ENCODE measurements at regions not wholly inside any gene's neighbourhood (a gene's known extent, or its start where the extent isn't known, plus 50 kb on each side); places are given as distances from the start of the nearest gene placed in this dataset.
"Not testable (repeated sequence)": the region's sequence is repeated elsewhere in the genome, so short reads cannot be mapped to it uniquely, and the experiment has no call there.

- H3K9me3 ChIP-seq (ENCODE audit: control insufficient read depth, insufficient read depth, low read depth, low read length); POLR2A ChIA-PET; CTCF ChIA-PET; H3K36me3 ChIP-seq (ENCODE audit: control insufficient read depth in 2 of 2, insufficient read depth in 1 of 2, low read length in 2 of 2); H3K27ac ChIP-seq (ENCODE audit: extremely low read depth, low read depth, low read length); H3K4me1 ChIP-seq (ENCODE audit: control insufficient read depth, insufficient read depth, low read length); H3K4me3 ChIP-seq (ENCODE audit: low read depth, low read length): not testable (repeated sequence)
- peak; percentile 23; the same call in 1 of the 2 replicates for TF ChIP-seq ZNF654 (tag by site-specific recombination; IDR thresholded peaks at IDR 0.05; ENCODE audit: low read depth)
Observed at GRCh38 chr9:26613851-26614350, 278.7 kb downstream of the CAAP1 start.

DNA sequence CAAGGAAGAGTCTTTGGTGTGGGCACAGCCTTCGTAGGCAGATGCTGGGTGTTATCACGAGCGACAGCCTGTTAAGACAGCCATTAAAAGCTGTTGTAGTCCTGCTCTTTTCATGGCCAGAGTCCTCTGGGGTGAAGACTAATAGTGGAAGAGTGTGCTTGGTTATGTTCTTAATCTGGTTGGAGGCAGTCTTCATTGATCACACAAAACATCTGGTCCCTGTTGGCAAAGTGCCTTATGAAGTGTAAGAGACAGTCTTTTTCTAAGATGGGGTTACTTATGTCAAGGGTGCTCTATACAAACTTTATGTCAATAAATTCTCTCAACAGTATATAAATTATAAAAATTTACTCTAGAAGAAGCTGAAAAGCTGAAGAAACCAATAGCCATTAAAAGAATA lies 280.4 kb downstream of the CAAP1 start:
- Histone ChIP-seq H3K27ac (ENCODE audit: extremely low read depth, low read depth, low read length) (no peak overlapping the region), H3K4me1 (ENCODE audit: control insufficient read depth, insufficient read depth, low read length) (no peaks in the 10 kb centered on the region), H3K4me3 (ENCODE audit: low read depth, low read length) (no peak overlapping the region), H3K9me3 (ENCODE audit: control insufficient read depth, insufficient read depth, low read depth, low read length) (no peaks in the 10 kb centered on the region), H3K36me3 (ENCODE audit: control insufficient read depth in 2 of 2, insufficient read depth in 1 of 2, low read length in 2 of 2) (no peaks in the 10 kb centered on the region)
- POLR2A ChIA-PET = no interaction called here
- TF ChIP-seq ZNF792 (tag by site-specific recombination; IDR thresholded peaks at IDR 0.05) = no peak
- TF ChIP-seq, protein P1, sequence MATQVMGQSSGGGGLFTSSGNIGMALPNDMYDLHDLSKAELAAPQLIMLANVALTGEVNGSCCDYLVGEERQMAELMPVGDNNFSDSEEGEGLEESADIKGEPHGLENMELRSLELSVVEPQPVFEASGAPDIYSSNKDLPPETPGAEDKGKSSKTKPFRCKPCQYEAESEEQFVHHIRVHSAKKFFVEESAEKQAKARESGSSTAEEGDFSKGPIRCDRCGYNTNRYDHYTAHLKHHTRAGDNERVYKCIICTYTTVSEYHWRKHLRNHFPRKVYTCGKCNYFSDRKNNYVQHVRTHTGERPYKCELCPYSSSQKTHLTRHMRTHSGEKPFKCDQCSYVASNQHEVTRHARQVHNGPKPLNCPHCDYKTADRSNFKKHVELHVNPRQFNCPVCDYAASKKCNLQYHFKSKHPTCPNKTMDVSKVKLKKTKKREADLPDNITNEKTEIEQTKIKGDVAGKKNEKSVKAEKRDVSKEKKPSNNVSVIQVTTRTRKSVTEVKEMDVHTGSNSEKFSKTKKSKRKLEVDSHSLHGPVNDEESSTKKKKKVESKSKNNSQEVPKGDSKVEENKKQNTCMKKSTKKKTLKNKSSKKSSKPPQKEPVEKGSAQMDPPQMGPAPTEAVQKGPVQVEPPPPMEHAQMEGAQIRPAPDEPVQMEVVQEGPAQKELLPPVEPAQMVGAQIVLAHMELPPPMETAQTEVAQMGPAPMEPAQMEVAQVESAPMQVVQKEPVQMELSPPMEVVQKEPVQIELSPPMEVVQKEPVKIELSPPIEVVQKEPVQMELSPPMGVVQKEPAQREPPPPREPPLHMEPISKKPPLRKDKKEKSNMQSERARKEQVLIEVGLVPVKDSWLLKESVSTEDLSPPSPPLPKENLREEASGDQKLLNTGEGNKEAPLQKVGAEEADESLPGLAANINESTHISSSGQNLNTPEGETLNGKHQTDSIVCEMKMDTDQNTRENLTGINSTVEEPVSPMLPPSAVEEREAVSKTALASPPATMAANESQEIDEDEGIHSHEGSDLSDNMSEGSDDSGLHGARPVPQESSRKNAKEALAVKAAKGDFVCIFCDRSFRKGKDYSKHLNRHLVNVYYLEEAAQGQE (tag by site-specific recombination; IDR thresholded peaks at IDR 0.05) = no peak
- TF ChIP-seq, protein P2, sequence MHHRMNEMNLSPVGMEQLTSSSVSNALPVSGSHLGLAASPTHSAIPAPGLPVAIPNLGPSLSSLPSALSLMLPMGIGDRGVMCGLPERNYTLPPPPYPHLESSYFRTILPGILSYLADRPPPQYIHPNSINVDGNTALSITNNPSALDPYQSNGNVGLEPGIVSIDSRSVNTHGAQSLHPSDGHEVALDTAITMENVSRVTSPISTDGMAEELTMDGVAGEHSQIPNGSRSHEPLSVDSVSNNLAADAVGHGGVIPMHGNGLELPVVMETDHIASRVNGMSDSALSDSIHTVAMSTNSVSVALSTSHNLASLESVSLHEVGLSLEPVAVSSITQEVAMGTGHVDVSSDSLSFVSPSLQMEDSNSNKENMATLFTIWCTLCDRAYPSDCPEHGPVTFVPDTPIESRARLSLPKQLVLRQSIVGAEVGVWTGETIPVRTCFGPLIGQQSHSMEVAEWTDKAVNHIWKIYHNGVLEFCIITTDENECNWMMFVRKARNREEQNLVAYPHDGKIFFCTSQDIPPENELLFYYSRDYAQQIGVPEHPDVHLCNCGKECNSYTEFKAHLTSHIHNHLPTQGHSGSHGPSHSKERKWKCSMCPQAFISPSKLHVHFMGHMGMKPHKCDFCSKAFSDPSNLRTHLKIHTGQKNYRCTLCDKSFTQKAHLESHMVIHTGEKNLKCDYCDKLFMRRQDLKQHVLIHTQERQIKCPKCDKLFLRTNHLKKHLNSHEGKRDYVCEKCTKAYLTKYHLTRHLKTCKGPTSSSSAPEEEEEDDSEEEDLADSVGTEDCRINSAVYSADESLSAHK (tag by site-specific recombination; IDR thresholded peaks at IDR 0.05) = no peak
- CTCF ChIA-PET = no interaction called here

DNA sequence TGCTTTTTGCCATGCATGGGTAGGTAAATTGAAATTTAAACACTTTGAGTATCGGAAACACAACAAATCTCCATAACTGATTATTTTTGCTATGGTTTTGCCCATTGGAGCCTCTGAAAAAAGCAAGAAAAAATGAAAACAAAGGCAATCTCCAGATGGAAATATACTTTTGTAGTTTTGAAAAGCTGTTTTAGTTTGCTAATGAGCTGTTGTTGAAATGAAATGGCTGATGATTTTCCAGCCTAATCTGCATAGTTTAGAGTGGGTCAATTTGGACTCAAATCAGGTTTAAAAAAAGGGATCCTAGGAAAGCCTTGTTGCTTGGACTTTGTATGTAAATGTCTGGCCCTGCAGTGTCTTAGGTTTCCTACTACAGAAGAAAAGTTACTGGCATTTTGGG lies 285.8 kb downstream of the CAAP1 start:
- POLR2A ChIA-PET = no interaction called here
- H3K4me3 ChIP-seq (ENCODE audit: low read depth, low read length) = no peak overlapping the region
- no peak overlapping the region for H3K27ac ChIP-seq (ENCODE audit: extremely low read depth, low read depth, low read length)
- TF ChIP-seq KLF8 (tag by site-specific recombination; IDR thresholded peaks at IDR 0.05) (no peak), ZNF76 (tag by site-specific recombination; IDR thresholded peaks at IDR 0.05; ENCODE audit: borderline replicate concordance, low read depth) (no peak), ZNF473 (tag by site-specific recombination; IDR thresholded peaks at IDR 0.05) (no peak), ZNF624 (tag by site-specific recombination; IDR thresholded peaks at IDR 0.05) (no peak), ZNF416 (tag by site-specific recombination; IDR thresholded peaks at IDR 0.05) (no peak)
- TF ChIP-seq, protein P3, sequence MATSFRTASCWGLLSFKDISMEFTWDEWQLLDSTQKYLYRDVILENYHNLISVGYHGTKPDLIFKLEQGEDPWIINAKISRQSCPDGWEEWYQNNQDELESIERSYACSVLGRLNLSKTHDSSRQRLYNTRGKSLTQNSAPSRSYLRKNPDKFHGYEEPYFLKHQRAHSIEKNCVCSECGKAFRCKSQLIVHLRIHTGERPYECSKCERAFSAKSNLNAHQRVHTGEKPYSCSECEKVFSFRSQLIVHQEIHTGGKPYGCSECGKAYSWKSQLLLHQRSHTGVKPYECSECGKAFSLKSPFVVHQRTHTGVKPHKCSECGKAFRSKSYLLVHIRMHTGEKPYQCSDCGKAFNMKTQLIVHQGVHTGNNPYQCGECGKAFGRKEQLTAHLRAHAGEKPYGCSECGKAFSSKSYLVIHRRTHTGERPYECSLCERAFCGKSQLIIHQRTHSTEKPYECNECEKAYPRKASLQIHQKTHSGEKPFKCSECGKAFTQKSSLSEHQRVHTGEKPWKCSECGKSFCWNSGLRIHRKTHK (tag by site-specific recombination; IDR thresholded peaks at IDR 0.05) = no peak
- CTCF ChIA-PET = no interaction called here
- H3K36me3 ChIP-seq (ENCODE audit: control insufficient read depth in 2 of 2, insufficient read depth in 1 of 2, low read length in 2 of 2) = no peaks in the 10 kb centered on the region
- H3K4me1 ChIP-seq (ENCODE audit: control insufficient read depth, insufficient read depth, low read length) = no peaks in the 10 kb centered on the region
- H3K9me3 ChIP-seq (ENCODE audit: control insufficient read depth, insufficient read depth, low read depth, low read length) = no peaks in the 10 kb centered on the region

GRCh38 chr9:26605367-26605766 lies 287.2 kb downstream of the CAAP1 start:
- Histone ChIP-seq H3K27ac (ENCODE audit: extremely low read depth, low read depth, low read length) (no peak overlapping the region), H3K4me3 (ENCODE audit: low read depth, low read length) (no peak overlapping the region), H3K9me3 (ENCODE audit: control insufficient read depth, insufficient read depth, low read depth, low read length) (no peaks in the 10 kb centered on the region), H3K4me1 (ENCODE audit: control insufficient read depth, insufficient read depth, low read length) (no peaks in the 10 kb centered on the region), H3K36me3 (ENCODE audit: control insufficient read depth in 2 of 2, insufficient read depth in 1 of 2, low read length in 2 of 2) (no peaks in the 10 kb centered on the region)
- POLR2A ChIA-PET = no interaction called here
- CTCF ChIA-PET = no interaction called here
- no peak for TF ChIP-seq YY1 (tag by site-specific recombination; IDR thresholded peaks at IDR 0.05)
- no peak for TF ChIP-seq ZNF391 (tag by site-specific recombination; IDR thresholded peaks at IDR 0.05; ENCODE audit: borderline replicate concordance, low read depth)
- TF ChIP-seq ZFP37 (tag by site-specific recombination; IDR thresholded peaks at IDR 0.05) = no peak
- TF ChIP-seq ZNF501 (tag by site-specific recombination; IDR thresholded peaks at IDR 0.05) = no peak
- no peak for TF ChIP-seq ZNF266 (tag by site-specific recombination; IDR thresholded peaks at IDR 0.05; ENCODE audit: low read depth)
- no peak for TF ChIP-seq ZBTB21 (tag by site-specific recombination; IDR thresholded peaks at IDR 0.05)
- no peak for TF ChIP-seq ZXDB (tag by site-specific recombination; IDR thresholded peaks at IDR 0.05)
- TF ChIP-seq ZNF426 (tag by site-specific recombination; IDR thresholded peaks at IDR 0.05) = no peak
- TF ChIP-seq ZIC2 (tag by site-specific recombination; IDR thresholded peaks at IDR 0.05) = no peak
- no peak for TF ChIP-seq ZNF677 (tag by site-specific recombination; IDR thresholded peaks at IDR 0.05)

All from HEK293 (cell line).